Mammary epithelial cell (primary cell): ENCODE measurements at regions not wholly inside any gene's neighbourhood (a gene's known extent, or its start where the extent isn't known, plus 50 kb on each side); places are given as distances from the start of the nearest gene placed in this dataset.

Experiments
- CTCF ChIP-seq, 2 donors: IDR thresholded peaks in 1 of 2; conservative IDR thresholded peaks in 1 of 2; 2 replicates each; pipeline ENCODE4 v1.5.1; 2011 to 2012; ENCODE audit warnings: inconsistent platforms in 2 of 2, low read length in 2 of 2, mild to moderate bottlenecking in 2 of 2, control low read depth in 1 of 2, low read depth in 1 of 2; ENCODE audit not compliant: insufficient read depth in 1 of 2; ENCODE audit errors: extremely low read depth in 1 of 2
- EZH2 ChIP-seq: IDR thresholded peaks from 2 replicates; pipeline ENCODE4 v1.6.1; 2012; ENCODE audit warnings: low read length, inconsistent platforms, borderline replicate concordance

DNA sequence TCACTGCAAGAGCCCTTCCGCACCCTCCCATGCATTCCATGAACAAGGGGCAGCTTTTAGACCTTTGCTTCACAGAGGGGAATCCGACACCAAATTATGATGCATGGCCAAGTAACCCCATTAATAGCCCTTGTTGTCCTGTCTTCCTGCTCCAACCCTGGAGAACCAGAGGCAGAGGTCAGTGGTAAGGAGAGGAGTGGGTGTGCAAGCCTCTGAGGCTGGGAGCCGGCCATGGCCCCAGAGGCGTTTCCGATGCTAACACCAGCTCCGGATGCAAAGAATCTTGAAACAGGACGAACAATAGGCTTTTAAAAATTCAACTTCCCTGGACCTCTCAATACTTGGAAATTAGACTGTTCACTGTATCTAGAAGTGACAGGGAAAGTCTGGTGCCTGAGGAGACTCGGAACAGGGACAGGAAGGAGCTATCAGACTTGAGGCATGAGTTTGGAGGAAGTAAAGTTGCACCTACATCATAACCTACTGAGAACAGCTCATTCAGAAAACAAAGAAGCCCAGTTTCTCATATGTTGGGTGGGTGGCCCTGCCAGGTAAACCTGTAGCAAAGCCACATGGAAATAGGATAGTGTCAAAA is 101.2 kb upstream of the ERG start:
- no peak for TF ChIP-seq CTCF (conservative IDR thresholded peaks at IDR 0.05 in 1 of 2, IDR thresholded peaks at IDR 0.05 in 1 of 2; ENCODE audit: extremely low read depth in 1 of 2, insufficient read depth in 1 of 2, low read depth in 1 of 2, low read length in 2 of 2)
- no peak for TF ChIP-seq EZH2
